IMR-90 (cell line): ENCODE measurements at regions not wholly inside any gene's neighbourhood (a gene's known extent, or its start where the extent isn't known, plus 50 kb on each side); places are given as distances from the start of the nearest gene placed in this dataset.

Source experiments
- ATAC-seq: fragments of 200-7000 bp; cut with Tn5 transposase; 2 replicates; pipeline ENCODE4 v1.9.1; 2020; ENCODE audit warnings: low read depth, mild to moderate bottlenecking, moderate library complexity
- BruUV-seq: library from RNA; stranded (reverse); fragments of 400-500 nt; replicated peaks from 2 replicates; lab custom pipeline; 2021; lab: Mats Ljungman, UMichigan
- CTCF ChIA-PET: fragments of 300-600 bp; formaldehyde crosslinking; extraction: SDS; loops from one replicate; lab custom pipeline; 2021; ENCODE audit warnings: antibody characterized with exemption; lab: Yijun Ruan, JAX
- POLR2A ChIA-PET: fragments of 300-600 bp; sonication (Branson Sonifier 250); formaldehyde crosslinking; loops from one replicate; lab custom pipeline; 2022; ENCODE audit warnings: antibody characterized with exemption; ENCODE audit not compliant: unreplicated experiment; lab: Charles Lee
- DNase-seq: peaks from one replicate; pipeline ENCODE4 v3.0.0; 2013
- H2AFZ ChIP-seq: replicated peaks from 2 replicates; pipeline ENCODE3; 2013; ENCODE audit warnings: low read length, mild to moderate bottlenecking; ENCODE audit not compliant: poor library complexity
- H2AK5ac ChIP-seq: 2 replicates; pipeline ENCODE4 v1.6.1; 2013; ENCODE audit warnings: low read depth, low read length, inconsistent platforms
- H2AK9ac ChIP-seq: replicated peaks from 2 replicates; pipeline ENCODE3; 2013; ENCODE audit warnings: mild to moderate bottlenecking, low read depth, low read length, moderate library complexity; ENCODE audit not compliant: poor library complexity
- H2BK120ac ChIP-seq: 2 replicates; pipeline ENCODE4 v1.6.1; 2013; ENCODE audit warnings: low read depth, low read length, inconsistent platforms
- H2BK15ac ChIP-seq: 3 replicates; pipeline ENCODE4 v1.6.1; 2013; ENCODE audit warnings: low read depth, low read length, inconsistent platforms
- H2BK20ac ChIP-seq: 2 replicates; pipeline ENCODE4 v1.6.1; 2013; ENCODE audit warnings: low read depth, mild to moderate bottlenecking, inconsistent platforms, low read length, moderate library complexity
- H2BK5ac ChIP-seq: 2 replicates; pipeline ENCODE4 v1.6.1; 2013; ENCODE audit warnings: mild to moderate bottlenecking, low read depth, low read length, inconsistent platforms; ENCODE audit not compliant: poor library complexity, severe bottlenecking
- H3K14ac ChIP-seq: replicated peaks from 2 replicates; pipeline ENCODE4 v1.6.1; 2013; ENCODE audit warnings: low read depth, low read length, inconsistent platforms
- H3K18ac ChIP-seq: 2 replicates; pipeline ENCODE4 v1.6.1; 2013; ENCODE audit warnings: low read depth, low read length, control low read depth
- H3K23ac ChIP-seq: 2 replicates; pipeline ENCODE4 v1.6.1; 2013; ENCODE audit warnings: low read depth, low read length, inconsistent platforms
- H3K27ac ChIP-seq: 2 replicates; pipeline ENCODE4 v1.5.1; 2013; ENCODE audit warnings: mild to moderate bottlenecking, control low read depth, low read length; ENCODE audit not compliant: insufficient read depth
- H3K27me3 ChIP-seq: 2 replicates; pipeline ENCODE4 v1.6.1; 2013; ENCODE audit warnings: low read length; ENCODE audit not compliant: control insufficient read depth, insufficient read depth
- H3K36me3 ChIP-seq: 2 replicates; pipeline ENCODE4 v1.6.1; 2013; ENCODE audit warnings: low read length, mixed read lengths; ENCODE audit not compliant: control insufficient read depth, insufficient read depth
- H3K4ac ChIP-seq: 2 replicates; pipeline ENCODE4 v1.6.1; 2013; ENCODE audit warnings: low read depth, low read length, inconsistent platforms
- H3K4me1 ChIP-seq: 2 replicates; pipeline ENCODE4 v1.6.1; 2013; ENCODE audit warnings: low read length, mixed read lengths; ENCODE audit not compliant: control insufficient read depth, insufficient read depth
- H3K4me2 ChIP-seq: 2 replicates; pipeline ENCODE4 v1.6.1; 2013; ENCODE audit warnings: low read depth, mild to moderate bottlenecking, control low read depth, low read length, moderate library complexity
- H3K4me3 ChIP-seq: 2 replicates; pipeline ENCODE4 v1.5.1; 2013; ENCODE audit warnings: low read depth, mild to moderate bottlenecking, control low read depth, low read length, moderate library complexity; ENCODE audit not compliant: insufficient read depth
- H3K56ac ChIP-seq: 2 replicates; pipeline ENCODE4 v1.6.1; 2013; ENCODE audit warnings: low read length, inconsistent platforms; ENCODE audit not compliant: insufficient read depth; ENCODE audit errors: extremely low read depth
- H3K79me1 ChIP-seq, 2 experiments: 2 replicates each; pipeline ENCODE4 v1.6.1; 2013; ENCODE audit warnings: low read length in 2 of 2, inconsistent platforms in 1 of 2, low read depth in 1 of 2
- H3K9ac ChIP-seq: 2 replicates; pipeline ENCODE4 v1.6.1; 2013; ENCODE audit warnings: low read depth, low read length, control low read depth
- H3K9me1 ChIP-seq: 2 replicates; pipeline ENCODE4 v1.6.1; 2013; ENCODE audit warnings: low read length, inconsistent platforms; ENCODE audit not compliant: insufficient read depth
- H3K9me3 ChIP-seq: 2 replicates; pipeline ENCODE4 v1.6.1; 2013; ENCODE audit warnings: low read length; ENCODE audit not compliant: control insufficient read depth, insufficient read depth
- H4K20me1 ChIP-seq: 2 replicates; pipeline ENCODE4 v1.6.1; 2013; ENCODE audit warnings: low read length, inconsistent platforms; ENCODE audit not compliant: insufficient read depth
- H4K5ac ChIP-seq: 2 replicates; pipeline ENCODE4 v1.6.1; 2013; ENCODE audit warnings: mild to moderate bottlenecking, low read depth, low read length, control low read depth
- H4K8ac ChIP-seq, 2 experiments: 2 replicates each; pipeline ENCODE4 v1.6.1; 2013; ENCODE audit warnings: low read depth in 2 of 2, low read length in 2 of 2, control low read depth in 1 of 2, inconsistent platforms in 1 of 2
- H4K91ac ChIP-seq: 2 replicates; pipeline ENCODE4 v1.6.1; 2013; ENCODE audit warnings: low read depth, low read length, inconsistent platforms; ENCODE audit not compliant: insufficient read depth
- BHLHE40 ChIP-seq: fragments of 150-350 bp; IDR thresholded peaks from 2 replicates; pipeline ENCODE4 v1.6.1; 2016; ENCODE audit warnings: mild to moderate bottlenecking, low read depth, low read length
- CEBPB ChIP-seq: IDR thresholded peaks from 2 replicates; pipeline ENCODE4 v1.6.1; 2012; ENCODE audit warnings: low read depth, low read length, improper control_type of control experiment
- CHD1 ChIP-seq: IDR thresholded peaks from 2 replicates; pipeline ENCODE4 v1.6.1; 2012; ENCODE audit warnings: low read depth, low read length, improper control_type of control experiment
- CTCF ChIP-seq: conservative IDR thresholded peaks from 2 replicates; pipeline ENCODE4 v1.5.1; 2012; ENCODE audit warnings: mild to moderate bottlenecking, low read depth, low read length, improper control_type of control experiment
- ELK1 ChIP-seq: fragments of 150-350 bp; IDR thresholded peaks from 2 replicates; pipeline ENCODE4 v1.6.1; 2016; ENCODE audit warnings: low read depth, mild to moderate bottlenecking, low read length, moderate library complexity, borderline replicate concordance
- FOS ChIP-seq: fragments of 150-350 bp; IDR thresholded peaks from 2 replicates; pipeline ENCODE4 v1.6.1; 2016; ENCODE audit warnings: low read depth, low read length
- MAFK ChIP-seq: IDR thresholded peaks from 2 replicates; pipeline ENCODE4 v1.6.1; 2012; ENCODE audit warnings: low read depth, low read length, improper control_type of control experiment
- MAZ ChIP-seq: IDR thresholded peaks from 2 replicates; pipeline ENCODE4 v1.6.1; 2012; ENCODE audit warnings: low read depth, mild to moderate bottlenecking, low read length, improper control_type of control experiment, moderate library complexity, borderline replicate concordance
- MXI1 ChIP-seq: IDR thresholded peaks from 2 replicates; pipeline ENCODE4 v1.6.1; 2012; ENCODE audit warnings: low read depth, mild to moderate bottlenecking, low read length, moderate library complexity, borderline replicate concordance
- NFE2L2 ChIP-seq: fragments of 150-350 bp; IDR thresholded peaks from 2 replicates; pipeline ENCODE4 v1.6.1; 2016; ENCODE audit warnings: low read depth, mild to moderate bottlenecking, low read length
- POLR2A ChIP-seq: IDR thresholded peaks from 2 replicates; pipeline ENCODE4 v1.6.1; 2012; ENCODE audit warnings: mild to moderate bottlenecking, low read depth, low read length
- RAD21 ChIP-seq: IDR thresholded peaks from 2 replicates; pipeline ENCODE4 v1.6.1; 2012; ENCODE audit warnings: low read length, improper control_type of control experiment
- RCOR1 ChIP-seq: IDR thresholded peaks from 2 replicates; pipeline ENCODE4 v1.6.1; 2012; ENCODE audit warnings: mild to moderate bottlenecking, low read length, improper control_type of control experiment; ENCODE audit not compliant: insufficient replicate concordance
- RFX5 ChIP-seq: IDR thresholded peaks from 2 replicates; pipeline ENCODE4 v1.8.0; 2012; ENCODE audit warnings: low read depth, mild to moderate bottlenecking, low read length, moderate library complexity
- SMC3 ChIP-seq: fragments of 150-350 bp; IDR thresholded peaks from 2 replicates; pipeline ENCODE4 v1.6.1; 2016; ENCODE audit warnings: low read depth, mild to moderate bottlenecking, antibody characterized with exemption, low read length, moderate library complexity
- USF2 ChIP-seq: fragments of 150-350 bp; IDR thresholded peaks from 2 replicates; pipeline ENCODE4 v1.6.1; 2017; ENCODE audit warnings: mild to moderate bottlenecking, antibody characterized with exemption, low read length, low read depth
- WGBS, 2 experiments: methylation state at CpG; one replicate each; pipeline versions ENCODE4 v1.1.5 to v1.1.7; 2013; ENCODE audit warnings: missing lambda C conversion rate in 2 of 2; ENCODE audit not compliant: insufficient read length in 1 of 2; ENCODE audit errors: extremely low coverage in 2 of 2; 5-methylcytosine and 5-hydroxymethylcytosine counted together
- dilution Hi-C: fragments of 300-500 bp; cut with HindIII; formaldehyde crosslinking; loops from one replicate; pipeline ENCODE4 v1.14.3; 2018; ENCODE audit warnings: low sequenced_read_pairs; ENCODE audit not compliant: unreplicated experiment
- in situ Hi-C: fragments of 300-500 bp; cut with MboI; formaldehyde crosslinking; loops from 3 replicates; pipeline ENCODE4 v1.14.3; 2019; ENCODE audit warnings: low sequenced_read_pairs, inconsistent platforms, mixed read lengths
- intact Hi-C: fragments of 100-400 bp; cut with micrococcal nuclease; formaldehyde crosslinking; loops from 2 replicates; pipeline ENCODE4 v1.10.0; 2022

- ChIA-PET CTCF (no interaction called here), POLR2A (no interaction called here)
- H3K4me2 ChIP-seq, result no peak overlapping the region
- H3K14ac ChIP-seq, result no peak overlapping the region
- H3K56ac ChIP-seq, result no peak overlapping the region
- no peaks in the 10 kb centered on the region for H3K79me1 ChIP-seq
- no peak overlapping the region for H2BK15ac ChIP-seq
- H2BK5ac ChIP-seq, result no peak overlapping the region
- no peaks in the 10 kb centered on the region for H3K4me1 ChIP-seq
- H2AK5ac ChIP-seq, result no peak overlapping the region
- H3K27me3 ChIP-seq, result no peaks in the 10 kb centered on the region
- no peaks in the 10 kb centered on the region for H3K36me3 ChIP-seq
- H3K9ac ChIP-seq, result no peak overlapping the region
- no peak overlapping the region for H3K23ac ChIP-seq
- TF ChIP-seq MXI1 (no peak), MAZ (no peak), RFX5 (no peak), POLR2A (no peak), CTCF (no peak), BHLHE40 (no peak), SMC3 (no peak), RAD21 (no peak), FOS (no peak), USF2 (no peak), ELK1 (no peak), CEBPB (no peak), MAFK (no peak), CHD1 (no peak), NFE2L2 (no peak), RCOR1 (no peak)
- WGBS, 2 experiments, result no CpG with 5 or more reads among the region's 2 CpGs
- no peak overlapping the region for H4K8ac ChIP-seq
- no peak overlapping the region for H4K91ac ChIP-seq
- H2BK120ac ChIP-seq, result no peak overlapping the region
- intact Hi-C loops, result no loop called here
- dilution Hi-C loops, result no loop called here
- H3K9me3 ChIP-seq, result no peaks in the 10 kb centered on the region; the same call in 1 of the 2 replicates
- no peak overlapping the region for H3K18ac ChIP-seq
- ATAC-seq (no peak), DNase-seq (no peak)
- no TSS peak for BruUV-seq
- no peak overlapping the region for H2AK9ac ChIP-seq
- H3K27ac ChIP-seq, result no peak overlapping the region
- no peak overlapping the region for H4K5ac ChIP-seq
- no peak overlapping the region for H3K4me3 ChIP-seq
- in situ Hi-C loops, result no loop called here
- no peak overlapping the region for H2BK20ac ChIP-seq
- H3K9me1 ChIP-seq, result no peaks in the 10 kb centered on the region
- H3K4ac ChIP-seq, result no peak overlapping the region
- no peak overlapping the region for H2AFZ ChIP-seq
- no peaks in the 10 kb centered on the region for H4K20me1 ChIP-seq
Observed at GRCh38 chr16:59144841-59145240, 410.7 kb upstream of the GOT2 start.
